Endothelial cell (in vitro differentiated cells): ENCODE measurements at regions not wholly inside any gene's neighbourhood (a gene's known extent, or its start where the extent isn't known, plus 50 kb on each side); places are given as distances from the start of the nearest gene placed in this dataset.
A peak's percentile ranks its signal among the peaks of the same experiment; 100 is the strongest.
"Not testable (repeated sequence)": the region's sequence is repeated elsewhere in the genome, so short reads cannot be mapped to it uniquely, and the experiment has no call there.

Experiments
- DNase-seq: peaks from one replicate; pipeline ENCODE4 v3.0.0; 2021; ENCODE audit warnings: low spot score
- H3K27ac Mint-ChIP-seq: one replicate; pipeline ENCODE4 v1.8.0; 2021; ENCODE audit warnings: mixed read lengths, inconsistent platforms; ENCODE audit not compliant: unreplicated experiment
- H3K27me3 Mint-ChIP-seq: one replicate; pipeline ENCODE4 v1.8.0; 2021; ENCODE audit warnings: mild to moderate bottlenecking, moderate library complexity, mixed read lengths, inconsistent platforms; ENCODE audit not compliant: unreplicated experiment
- H3K36me3 Mint-ChIP-seq: one replicate; pipeline ENCODE4 v1.8.0; 2021; ENCODE audit warnings: mild to moderate bottlenecking, low read depth, mixed read lengths, inconsistent platforms; ENCODE audit not compliant: unreplicated experiment
- H3K4me1 Mint-ChIP-seq: one replicate; pipeline ENCODE4 v1.8.0; 2021; ENCODE audit warnings: mild to moderate bottlenecking, mixed read lengths, inconsistent platforms; ENCODE audit not compliant: unreplicated experiment
- H3K4me3 Mint-ChIP-seq: one replicate; pipeline ENCODE4 v1.8.0; 2021; ENCODE audit warnings: mild to moderate bottlenecking, mixed read lengths, inconsistent platforms; ENCODE audit not compliant: unreplicated experiment
- H3K9me3 Mint-ChIP-seq: one replicate; pipeline ENCODE4 v1.8.0; 2021; ENCODE audit warnings: mixed read lengths, inconsistent platforms; ENCODE audit not compliant: unreplicated experiment
- CTCF ChIP-seq: fragments of 200-600 bp; sonication (generic); IDR thresholded peaks from one replicate; pipeline ENCODE4 v1.5.0; 2021; ENCODE audit warnings: antibody characterized with exemption; ENCODE audit not compliant: unreplicated experiment

- Mint-ChIP-seq H3K36me3 (no peaks in the 10 kb centered on the region), H3K4me3 (no peak overlapping the region), H3K27ac (no peak overlapping the region), H3K9me3 (no peaks in the 10 kb centered on the region), H3K27me3 (no peaks in the 10 kb centered on the region), H3K4me1 (peaks cover 10% of the 10 kb centered on the region)
- TF ChIP-seq CTCF = no peak
- DNase-seq = no peak
Observed at GRCh38 chr5:2091921-2092320, 209.2 kb upstream of the IRX4 start.

DNA sequence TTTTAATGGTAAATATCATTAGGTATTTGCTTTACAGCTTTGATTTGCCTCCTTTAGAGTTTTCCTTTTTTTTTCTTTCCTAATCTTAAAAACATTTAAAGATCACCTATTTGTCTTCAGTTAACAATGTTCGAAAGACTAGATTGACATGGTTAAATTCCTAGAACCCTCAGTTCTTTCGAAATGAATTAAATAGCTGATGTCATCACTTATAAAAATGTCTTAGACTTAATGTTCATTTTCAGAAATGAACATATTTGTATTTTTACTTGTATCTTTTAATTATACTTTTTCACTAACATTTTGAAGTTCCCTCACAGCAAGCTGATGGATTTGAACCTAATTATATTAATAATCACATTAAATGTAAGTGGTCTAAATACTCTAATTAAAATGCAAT is 205.3 kb upstream of the IRX4 start:
- H3K4me1 Mint-ChIP-seq = peaks cover 10% of the 10 kb centered on the region
- no peaks in the 10 kb centered on the region for H3K9me3 Mint-ChIP-seq
- DNase-seq = no peak
- no peaks in the 10 kb centered on the region for H3K36me3 Mint-ChIP-seq
- peak overlapping the region; percentile 48 for H3K27ac Mint-ChIP-seq
- TF ChIP-seq CTCF = no peak
- H3K4me3 Mint-ChIP-seq = no peak overlapping the region
- H3K27me3 Mint-ChIP-seq = no peaks in the 10 kb centered on the region

DNA sequence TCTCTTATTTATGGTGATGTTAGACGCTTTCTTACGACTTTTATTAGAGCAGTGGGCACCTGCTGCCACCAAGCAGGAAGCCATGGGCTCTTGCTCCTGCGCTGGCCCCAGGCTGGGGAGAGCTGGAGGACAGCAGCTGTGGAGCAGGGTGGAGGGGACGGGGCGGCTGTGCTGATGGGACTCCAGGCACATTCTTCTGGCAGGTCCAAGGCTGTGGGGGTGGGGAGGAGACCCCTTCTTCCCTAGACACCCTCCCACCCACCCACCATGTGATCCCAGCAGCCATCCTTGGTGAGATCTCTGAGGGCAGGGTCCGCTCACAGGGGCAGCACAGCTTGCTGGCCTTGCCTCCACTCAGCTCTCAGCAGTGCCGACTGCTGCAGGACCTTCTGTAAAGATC is 192.6 kb upstream of the IRX4 start:
- TF ChIP-seq CTCF = no peak
- DNase-seq = no peak
- H3K4me3 Mint-ChIP-seq = no peak overlapping the region
- no peak overlapping the region for H3K27ac Mint-ChIP-seq
- no peaks in the 10 kb centered on the region for H3K4me1 Mint-ChIP-seq
- H3K9me3 Mint-ChIP-seq = no peaks in the 10 kb centered on the region
- H3K27me3 Mint-ChIP-seq = peaks cover 3% of the 10 kb centered on the region
- no peaks in the 10 kb centered on the region for H3K36me3 Mint-ChIP-seq

DNA sequence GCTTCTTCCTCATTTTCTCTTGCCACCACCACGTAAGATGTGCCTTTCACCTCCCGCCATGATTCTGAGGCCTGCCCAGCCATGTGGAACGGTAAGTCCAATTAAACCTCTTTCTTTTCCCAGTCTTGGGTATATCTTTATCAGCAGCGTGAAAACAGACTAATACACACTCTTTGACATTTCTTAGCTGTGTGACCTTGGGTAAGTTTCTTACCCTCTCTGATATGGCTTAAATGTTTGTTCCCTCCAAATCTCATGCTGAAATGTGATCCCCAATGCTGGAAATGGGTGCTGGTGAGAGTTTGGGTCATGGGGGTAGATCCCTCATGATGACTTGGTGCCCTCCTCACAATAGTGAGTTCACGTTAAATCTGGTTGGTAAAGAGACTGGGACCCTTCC is 188.8 kb upstream of the IRX4 start:
- Mint-ChIP-seq H3K27me3 (peaks cover 3% of the 10 kb centered on the region), H3K9me3 (peaks cover 5% of the 10 kb centered on the region), H3K4me3 (no peak overlapping the region), H3K36me3 (no peaks in the 10 kb centered on the region), H3K27ac (no peak overlapping the region), H3K4me1 (no peaks in the 10 kb centered on the region)
- no peak for TF ChIP-seq CTCF
- DNase-seq = no peak

- not testable (repeated sequence) for H3K27me3 Mint-ChIP-seq, H3K36me3 Mint-ChIP-seq, H3K4me1 Mint-ChIP-seq, H3K9me3 Mint-ChIP-seq, H3K27ac Mint-ChIP-seq, H3K4me3 Mint-ChIP-seq
- DNase-seq = peak; percentile 18
Observed at GRCh38 chr5:2070787-2071186, 188.1 kb upstream of the IRX4 start.

GRCh38 chr5:2068531-2068930 is 185.8 kb upstream of the IRX4 start:
- TF ChIP-seq CTCF = no peak
- Mint-ChIP-seq H3K4me3 (no peak overlapping the region), H3K9me3 (peaks cover 5% of the 10 kb centered on the region), H3K27ac (no peak overlapping the region), H3K27me3 (peaks cover 2% of the 10 kb centered on the region), H3K36me3 (no peaks in the 10 kb centered on the region), H3K4me1 (no peaks in the 10 kb centered on the region)
- DNase-seq = no peak
